ENCODE measurements at regions not wholly inside any gene's neighbourhood (a gene's known extent, or its start where the extent isn't known, plus 50 kb on each side); places are given as distances from the start of the nearest gene placed in this dataset.

DNA sequence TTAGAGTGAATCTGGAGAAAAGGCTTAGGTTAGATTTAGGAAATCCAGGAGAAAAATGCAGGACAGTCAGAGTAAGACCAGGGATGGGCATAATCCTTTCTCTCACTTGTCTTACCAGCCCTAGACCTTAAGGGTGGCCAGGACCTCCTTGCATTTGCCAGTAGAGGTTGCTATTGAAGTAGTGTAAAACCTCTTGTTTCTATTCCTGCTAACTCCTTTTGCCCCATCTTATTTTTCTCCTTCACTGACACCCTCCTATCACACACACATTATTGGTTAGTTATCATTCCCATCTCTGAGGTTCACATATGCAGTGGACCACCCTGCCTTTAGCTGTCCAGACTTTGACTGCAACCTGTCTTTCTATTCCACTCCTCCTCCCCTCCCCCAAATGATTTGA is 75.0 kb upstream of the MACF1 start:
- peaks cover 0 to 13% of the 10 kb centered on the region in 2 experiments; a peak in 3 of 5 replicates for H3K4me1 ChIP-seq (replicated peaks in 1 of 2; ENCODE audit: control insufficient read depth in 2 of 2, insufficient read depth in 2 of 2, low read length in 2 of 2)
- ChIA-PET CTCF (ENCODE audit: low intra/inter-chr PET ratio) (interaction anchor here (0.7 to 2.3 kb wide), 4 partner anchors 11 to 129 kb away, joined by 3 to 17 read pairs (median 6); no protein-coding TSS in a partner anchor), POLR2A (interaction anchor here (0.6 to 1.6 kb wide), 4 partner anchors 12 to 942 kb away, joined by 3 to 5 read pairs (median 4); no protein-coding TSS in a partner anchor)
- no peak overlapping the region for H3K4me2 ChIP-seq (ENCODE audit: insufficient read depth, low read length)
- in situ Hi-C loops (cut with MboI) (no loop called here), intact Hi-C loops (cut with micrococcal nuclease) (loop anchor here (1.0 to 2.0 kb wide), 3 partner anchors 55 to 129 kb away; no protein-coding TSS in a partner anchor)
- FAIRE-seq = peak; percentile 35
- H3K27me3 ChIP-seq (ENCODE audit: control insufficient read depth in 2 of 2, insufficient read depth in 2 of 2, low read length in 2 of 2) = no peaks in the 10 kb centered on the region
- H3K27ac ChIP-seq (ENCODE audit: extremely low read depth, low read depth, low read length) = no peak overlapping the region
- H2AFZ ChIP-seq (ENCODE audit: low read depth, low read length) = no peak overlapping the region
- H3K79me2 ChIP-seq (ENCODE audit: control insufficient read depth, insufficient read depth, low read length) = no peaks in the 10 kb centered on the region
- no peaks in the 10 kb centered on the region; the same call in 2 of the 3 replicates for H3K36me3 ChIP-seq (ENCODE audit: control insufficient read depth, insufficient read depth, low read length)
- H4K20me1 ChIP-seq (replicated peaks; ENCODE audit: control insufficient read depth, insufficient read depth, low read length) = no peaks in the 10 kb centered on the region
- H3K9ac ChIP-seq (ENCODE audit: insufficient read depth in 1 of 2, low read depth in 2 of 2, low read length in 2 of 2) = no peak overlapping the region
- peak in 1 of 4 experiments; percentile 36 for DNase-seq (ENCODE audit: extremely low read depth in 1 of 4, low spot score in 3 of 4)
- peak; percentile 78 for ATAC-seq
- no peak overlapping the region for H3K4me3 ChIP-seq
- H3K9me3 ChIP-seq (replicated peaks; ENCODE audit: control insufficient read depth, insufficient read depth, low read depth, low read length) = no peaks in the 10 kb centered on the region
- H3K9me1 ChIP-seq (ENCODE audit: control insufficient read depth, insufficient read depth, low read length) = no peaks in the 10 kb centered on the region
- BruUV-seq (replicated peaks) = no TSS peak
- TF ChIP-seq, protein P1, sequence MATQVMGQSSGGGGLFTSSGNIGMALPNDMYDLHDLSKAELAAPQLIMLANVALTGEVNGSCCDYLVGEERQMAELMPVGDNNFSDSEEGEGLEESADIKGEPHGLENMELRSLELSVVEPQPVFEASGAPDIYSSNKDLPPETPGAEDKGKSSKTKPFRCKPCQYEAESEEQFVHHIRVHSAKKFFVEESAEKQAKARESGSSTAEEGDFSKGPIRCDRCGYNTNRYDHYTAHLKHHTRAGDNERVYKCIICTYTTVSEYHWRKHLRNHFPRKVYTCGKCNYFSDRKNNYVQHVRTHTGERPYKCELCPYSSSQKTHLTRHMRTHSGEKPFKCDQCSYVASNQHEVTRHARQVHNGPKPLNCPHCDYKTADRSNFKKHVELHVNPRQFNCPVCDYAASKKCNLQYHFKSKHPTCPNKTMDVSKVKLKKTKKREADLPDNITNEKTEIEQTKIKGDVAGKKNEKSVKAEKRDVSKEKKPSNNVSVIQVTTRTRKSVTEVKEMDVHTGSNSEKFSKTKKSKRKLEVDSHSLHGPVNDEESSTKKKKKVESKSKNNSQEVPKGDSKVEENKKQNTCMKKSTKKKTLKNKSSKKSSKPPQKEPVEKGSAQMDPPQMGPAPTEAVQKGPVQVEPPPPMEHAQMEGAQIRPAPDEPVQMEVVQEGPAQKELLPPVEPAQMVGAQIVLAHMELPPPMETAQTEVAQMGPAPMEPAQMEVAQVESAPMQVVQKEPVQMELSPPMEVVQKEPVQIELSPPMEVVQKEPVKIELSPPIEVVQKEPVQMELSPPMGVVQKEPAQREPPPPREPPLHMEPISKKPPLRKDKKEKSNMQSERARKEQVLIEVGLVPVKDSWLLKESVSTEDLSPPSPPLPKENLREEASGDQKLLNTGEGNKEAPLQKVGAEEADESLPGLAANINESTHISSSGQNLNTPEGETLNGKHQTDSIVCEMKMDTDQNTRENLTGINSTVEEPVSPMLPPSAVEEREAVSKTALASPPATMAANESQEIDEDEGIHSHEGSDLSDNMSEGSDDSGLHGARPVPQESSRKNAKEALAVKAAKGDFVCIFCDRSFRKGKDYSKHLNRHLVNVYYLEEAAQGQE (IDR thresholded peaks at IDR 0.05; ENCODE audit: borderline replicate concordance) = peak; percentile 64
- TF ChIP-seq, protein P1 (CRISPR knock-in tag; IDR thresholded peaks at IDR 0.05; ENCODE audit: low read depth) = no peak
- TF ChIP-seq TARDBP (IDR thresholded peaks at IDR 0.05) (no peak), EHMT2 (IDR thresholded peaks at IDR 0.05) (peak; percentile 43; the same call in 1 of the 2 replicates), RAD21 (CRISPR knock-in tag; conservative IDR thresholded peaks at IDR 0.05 in 1 of 2, IDR thresholded peaks at IDR 0.05 in 1 of 2) (peak; percentile 70 to 82), HDGF (IDR thresholded peaks at IDR 0.05) (0 out of 2 replicates have a peak, but pooled peaks have one; percentile 79), CC2D1A (IDR thresholded peaks at IDR 0.05) (peak; percentile 29; the same call in 1 of the 2 replicates)
- TF ChIP-seq, protein P2, sequence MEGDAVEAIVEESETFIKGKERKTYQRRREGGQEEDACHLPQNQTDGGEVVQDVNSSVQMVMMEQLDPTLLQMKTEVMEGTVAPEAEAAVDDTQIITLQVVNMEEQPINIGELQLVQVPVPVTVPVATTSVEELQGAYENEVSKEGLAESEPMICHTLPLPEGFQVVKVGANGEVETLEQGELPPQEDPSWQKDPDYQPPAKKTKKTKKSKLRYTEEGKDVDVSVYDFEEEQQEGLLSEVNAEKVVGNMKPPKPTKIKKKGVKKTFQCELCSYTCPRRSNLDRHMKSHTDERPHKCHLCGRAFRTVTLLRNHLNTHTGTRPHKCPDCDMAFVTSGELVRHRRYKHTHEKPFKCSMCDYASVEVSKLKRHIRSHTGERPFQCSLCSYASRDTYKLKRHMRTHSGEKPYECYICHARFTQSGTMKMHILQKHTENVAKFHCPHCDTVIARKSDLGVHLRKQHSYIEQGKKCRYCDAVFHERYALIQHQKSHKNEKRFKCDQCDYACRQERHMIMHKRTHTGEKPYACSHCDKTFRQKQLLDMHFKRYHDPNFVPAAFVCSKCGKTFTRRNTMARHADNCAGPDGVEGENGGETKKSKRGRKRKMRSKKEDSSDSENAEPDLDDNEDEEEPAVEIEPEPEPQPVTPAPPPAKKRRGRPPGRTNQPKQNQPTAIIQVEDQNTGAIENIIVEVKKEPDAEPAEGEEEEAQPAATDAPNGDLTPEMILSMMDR (IDR thresholded peaks at IDR 0.05 in 2 of 3, conservative IDR thresholded peaks at IDR 0.05 in 1 of 3; ENCODE audit: insufficient read depth in 2 of 3, low read depth in 1 of 3, low read length in 3 of 3) = peak; percentile 41 to 53 (median 52)
- TF ChIP-seq, protein P3, sequence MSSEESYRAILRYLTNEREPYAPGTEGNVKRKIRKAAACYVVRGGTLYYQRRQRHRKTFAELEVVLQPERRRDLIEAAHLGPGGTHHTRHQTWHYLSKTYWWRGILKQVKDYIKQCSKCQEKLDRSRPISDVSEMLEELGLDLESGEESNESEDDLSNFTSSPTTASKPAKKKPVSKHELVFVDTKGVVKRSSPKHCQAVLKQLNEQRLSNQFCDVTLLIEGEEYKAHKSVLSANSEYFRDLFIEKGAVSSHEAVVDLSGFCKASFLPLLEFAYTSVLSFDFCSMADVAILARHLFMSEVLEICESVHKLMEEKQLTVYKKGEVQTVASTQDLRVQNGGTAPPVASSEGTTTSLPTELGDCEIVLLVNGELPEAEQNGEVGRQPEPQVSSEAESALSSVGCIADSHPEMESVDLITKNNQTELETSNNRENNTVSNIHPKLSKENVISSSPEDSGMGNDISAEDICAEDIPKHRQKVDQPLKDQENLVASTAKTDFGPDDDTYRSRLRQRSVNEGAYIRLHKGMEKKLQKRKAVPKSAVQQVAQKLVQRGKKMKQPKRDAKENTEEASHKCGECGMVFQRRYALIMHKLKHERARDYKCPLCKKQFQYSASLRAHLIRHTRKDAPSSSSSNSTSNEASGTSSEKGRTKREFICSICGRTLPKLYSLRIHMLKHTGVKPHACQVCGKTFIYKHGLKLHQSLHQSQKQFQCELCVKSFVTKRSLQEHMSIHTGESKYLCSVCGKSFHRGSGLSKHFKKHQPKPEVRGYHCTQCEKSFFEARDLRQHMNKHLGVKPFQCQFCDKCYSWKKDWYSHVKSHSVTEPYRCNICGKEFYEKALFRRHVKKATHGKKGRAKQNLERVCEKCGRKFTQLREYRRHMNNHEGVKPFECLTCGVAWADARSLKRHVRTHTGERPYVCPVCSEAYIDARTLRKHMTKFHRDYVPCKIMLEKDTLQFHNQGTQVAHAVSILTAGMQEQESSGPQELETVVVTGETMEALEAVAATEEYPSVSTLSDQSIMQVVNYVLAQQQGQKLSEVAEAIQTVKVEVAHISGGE (CRISPR knock-in tag; IDR thresholded peaks at IDR 0.05) = no peak
